ENCODE measurements at regions not wholly inside any gene's neighbourhood (a gene's known extent, or its start where the extent isn't known, plus 50 kb on each side); places are given as distances from the start of the nearest gene placed in this dataset.

DNA sequence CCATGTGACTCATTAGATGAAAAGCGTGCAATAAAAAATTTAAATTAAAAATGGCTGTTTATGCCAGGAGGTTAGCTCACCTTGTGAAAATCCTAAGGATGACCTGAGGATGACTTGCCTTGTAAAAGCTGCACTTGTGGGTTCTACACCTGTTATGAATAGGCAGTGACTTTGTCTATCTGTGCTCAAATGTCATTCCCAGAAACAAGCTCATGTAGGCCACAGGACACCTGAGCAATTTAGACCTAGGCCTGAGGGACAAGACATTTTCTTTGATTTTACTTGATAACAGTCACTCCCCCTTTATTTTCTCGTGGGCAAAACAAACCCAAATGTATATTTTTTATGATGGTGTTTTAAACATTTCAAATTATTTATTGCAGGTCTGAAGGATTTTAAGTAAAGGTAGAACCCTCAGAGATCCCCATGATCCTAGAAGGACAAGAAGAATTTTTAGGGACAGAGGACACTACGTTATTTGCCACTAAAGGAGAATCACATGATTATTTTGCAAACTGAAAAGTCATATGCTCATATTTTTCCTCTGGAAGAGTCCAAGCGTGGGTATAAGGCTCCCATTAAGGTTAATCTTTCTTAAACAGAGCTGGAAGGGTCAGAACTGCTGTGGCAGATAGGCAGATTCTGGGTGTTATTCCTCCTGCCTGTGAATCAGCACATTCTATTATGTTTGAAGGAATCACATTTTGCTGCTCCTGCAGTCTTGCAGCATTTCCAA lies 277.5 kb upstream of the MAN1A1 start:
- 91% methylated on average over 4 of the region's 4 CpGs; no CpG with 5 or more reads in 1 of the 2 experiments for WGBS, 2 experiments (ENCODE audit: extremely low coverage in 1 of 2, insufficient coverage in 1 of 2, insufficient read length in 1 of 2, insufficient replicate concordance in 2 of 2, low coverage in 1 of 2, low lambda C conversion rate in 2 of 2, missing lambda C conversion rate in 1 of 2)
- 0 out of 2 replicates have a peak overlapping the region, but pooled peaks have one; percentile 5 for H2AFZ ChIP-seq (ENCODE audit: low read length)
- no peak for DNase-seq (ENCODE audit: low read depth in 1 of 2, low spot score in 2 of 2)

More for the DNA sequence above, 277.5 kb upstream of the MAN1A1 start:
- Histone ChIP-seq H2BK12ac (ENCODE audit: low read depth, low read length) (no peak overlapping the region), H3K18ac (ENCODE audit: extremely low read depth, low read length) (no peak overlapping the region), H3K4me3 (ENCODE audit: extremely low read depth in 1 of 4, insufficient read depth in 2 of 4, low read depth in 3 of 4, low read length in 4 of 4) (no peak overlapping the region), H3K9ac (replicated peaks in 1 of 4; ENCODE audit: extremely low read depth in 1 of 4, low read depth in 3 of 4, low read length in 3 of 4) (no peak overlapping the region), H3K4me1 (replicated peaks in 1 of 4; ENCODE audit: control insufficient read depth in 3 of 4, insufficient read depth in 4 of 4, low read length in 3 of 4) (no peaks in the 10 kb centered on the region), H3K23ac (ENCODE audit: insufficient read length) (no peak overlapping the region), H3K27me3 (replicated peaks in 1 of 4; ENCODE audit: control insufficient read depth in 3 of 4, extremely low read depth in 1 of 4, insufficient read depth in 3 of 4, low read length in 3 of 4) (no peaks in the 10 kb centered on the region), H3K14ac (ENCODE audit: insufficient read length) (no peak overlapping the region), H3K9me3 (ENCODE audit: insufficient read depth in 2 of 2, low read depth in 1 of 2, low read length in 1 of 2) (no peaks in the 10 kb centered on the region), H2AK5ac (ENCODE audit: low read depth, low read length) (no peak overlapping the region), H3K56ac (replicated peaks; ENCODE audit: insufficient read length, low read depth, low read length) (no peak overlapping the region), H2BK15ac (ENCODE audit: low read length) (no peak overlapping the region), H2BK5ac (ENCODE audit: low read depth, low read length) (no peak overlapping the region), H4K20me1 (replicated peaks in 1 of 2; ENCODE audit: control insufficient read depth in 1 of 2, insufficient read depth in 2 of 2, low read length in 2 of 2) (no peaks in the 10 kb centered on the region), H3K4ac (replicated peaks; ENCODE audit: insufficient read length, low read depth, low read length) (no peak overlapping the region), H3K36me3 (ENCODE audit: control insufficient read depth in 2 of 4, insufficient read depth in 4 of 4, low read length in 3 of 4) (no peaks in the 10 kb centered on the region), H3K27ac (ENCODE audit: low read depth, low read length) (no peak overlapping the region), H3K23me2 (ENCODE audit: low read depth, low read length) (no peaks in the 10 kb centered on the region), H4K5ac (ENCODE audit: insufficient read length, low read depth, low read length) (no peak overlapping the region), H3K79me2 (ENCODE audit: control insufficient read depth in 1 of 2, insufficient read depth in 2 of 2, low read length in 2 of 2) (no peaks in the 10 kb centered on the region), H2BK20ac (ENCODE audit: low read length) (no peak overlapping the region), H3K4me2 (ENCODE audit: insufficient read depth in 1 of 2, low read depth in 2 of 2, low read length in 2 of 2) (no peak overlapping the region), H3K79me1 (ENCODE audit: low read depth, low read length) (no peaks in the 10 kb centered on the region), H2BK120ac (replicated peaks; ENCODE audit: low read depth, low read length) (no peak overlapping the region), H4K91ac (replicated peaks; ENCODE audit: insufficient read length, low read length) (no peak overlapping the region), H4K8ac (ENCODE audit: extremely low read depth, insufficient read depth, low read length) (no peak overlapping the region)
- FAIRE-seq = no peak
- no peak for TF ChIP-seq EP300 (IDR thresholded peaks at IDR 0.05; ENCODE audit: borderline replicate concordance in 1 of 2, low read depth in 2 of 2, low read length in 2 of 2)
- TF ChIP-seq SUZ12 (IDR thresholded peaks at IDR 0.05; ENCODE audit: low read length) = no peak
- TF ChIP-seq CHD1 (IDR thresholded peaks at IDR 0.05; ENCODE audit: low read depth, low read length) = no peak
- TF ChIP-seq PHF8 (conservative IDR thresholded peaks at IDR 0.05; ENCODE audit: low read depth, low read length) = no peak
- TF ChIP-seq KDM1A (IDR thresholded peaks at IDR 0.05; ENCODE audit: borderline replicate concordance, low read length) = no peak
- TF ChIP-seq CREB1 (IDR thresholded peaks at IDR 0.05) = no peak
- TF ChIP-seq POU5F1 (IDR thresholded peaks at IDR 0.05; ENCODE audit: low read depth, low read length) = no peak
- CTCF ChIA-PET (ENCODE audit: partially characterized antibody) = interaction anchor here (0.9 kb wide), 1 partner anchor 233 kb away, joined by 3 read pairs; no protein-coding TSS in a partner anchor
- POLR2A ChIA-PET (ENCODE audit: partially characterized antibody) = no interaction called here
